Inflammatory macrophage treated with lipopolysaccharide for 1 hour (primary cell): ENCODE measurements at regions not wholly inside any gene's neighbourhood (a gene's known extent, or its start where the extent isn't known, plus 50 kb on each side); places are given as distances from the start of the nearest gene placed in this dataset.
"Not testable (repeated sequence)": the region's sequence is repeated elsewhere in the genome, so short reads cannot be mapped to it uniquely, and the experiment has no call there.

Experiments used
- DNase-seq, 2 donors: peaks; one replicate each; pipeline ENCODE4 v3.0.0-alpha.2; 2020 to 2022

DNA sequence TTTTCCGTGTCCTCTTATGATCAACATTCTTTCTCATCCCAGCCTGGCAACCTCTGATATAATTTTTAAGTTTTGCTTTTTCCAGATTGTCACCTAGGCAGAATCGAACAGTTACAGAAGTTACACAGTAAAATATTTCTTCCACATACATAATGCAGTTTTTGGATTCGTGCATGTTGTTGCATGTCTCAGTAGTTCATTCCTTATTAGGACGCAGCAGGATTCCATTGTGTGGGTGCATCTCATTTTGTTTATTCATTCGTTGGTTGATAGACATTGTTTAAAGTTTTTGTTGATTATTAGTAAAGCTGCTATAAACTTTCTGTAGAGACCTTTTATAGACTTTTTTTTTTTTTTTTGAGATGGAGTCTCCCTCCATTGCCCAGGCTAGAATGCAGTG, 284.3 kb upstream of the FERMT1 start:
- DNase-seq: no peak

DNA sequence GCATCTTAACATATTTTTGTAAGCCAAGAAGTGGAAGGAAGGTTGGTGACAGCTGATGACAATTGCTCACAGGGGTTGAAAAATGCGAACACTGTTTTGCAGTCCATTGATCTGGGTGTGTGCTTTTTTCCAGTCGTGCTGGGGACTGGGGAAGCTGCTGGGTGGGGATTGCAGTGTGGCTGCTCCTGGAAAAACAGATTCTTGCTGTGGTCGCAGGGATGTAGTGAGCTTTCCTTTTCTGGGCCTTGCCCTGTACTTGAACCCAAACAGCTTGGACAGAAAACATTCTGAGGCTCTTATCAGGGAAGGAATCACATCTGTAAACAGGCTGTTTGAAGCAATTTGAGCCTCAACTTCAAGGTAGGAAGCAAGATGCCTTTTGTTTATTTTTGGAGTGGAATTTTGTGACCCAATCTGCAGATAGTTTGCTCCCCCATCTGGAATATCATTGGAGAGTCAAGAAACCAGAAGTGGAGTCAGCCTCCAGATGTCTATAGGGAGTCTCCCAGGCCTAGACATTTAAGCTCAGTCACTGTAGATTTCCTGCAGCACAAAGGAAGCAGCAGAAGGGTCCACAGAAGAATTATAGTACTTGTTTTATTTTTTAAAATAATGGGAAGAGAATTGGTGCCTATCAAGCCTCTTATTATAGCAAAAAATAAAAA, 279.2 kb upstream of the FERMT1 start:
- no peak for DNase-seq

DNA sequence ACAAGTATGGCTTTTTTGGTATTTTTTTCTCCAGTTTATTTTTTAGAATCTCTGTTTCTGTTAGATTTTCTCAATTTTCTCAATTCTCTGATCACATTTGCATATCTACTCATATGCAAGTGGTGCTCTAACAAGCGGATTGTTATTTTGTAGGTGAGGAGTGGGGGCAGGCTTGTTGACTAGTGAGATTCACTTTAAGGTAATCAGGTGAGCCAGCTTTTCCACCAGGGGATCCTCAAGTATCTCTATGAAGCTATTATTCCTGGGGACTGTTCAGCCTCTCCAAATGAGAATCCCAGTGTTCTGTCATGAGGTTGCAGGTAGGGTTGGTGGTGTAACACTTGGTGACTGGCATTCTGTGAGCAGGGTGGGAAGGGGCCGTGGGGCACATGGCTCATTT, 274.3 kb upstream of the FERMT1 start:
- DNase-seq: no peak

DNA sequence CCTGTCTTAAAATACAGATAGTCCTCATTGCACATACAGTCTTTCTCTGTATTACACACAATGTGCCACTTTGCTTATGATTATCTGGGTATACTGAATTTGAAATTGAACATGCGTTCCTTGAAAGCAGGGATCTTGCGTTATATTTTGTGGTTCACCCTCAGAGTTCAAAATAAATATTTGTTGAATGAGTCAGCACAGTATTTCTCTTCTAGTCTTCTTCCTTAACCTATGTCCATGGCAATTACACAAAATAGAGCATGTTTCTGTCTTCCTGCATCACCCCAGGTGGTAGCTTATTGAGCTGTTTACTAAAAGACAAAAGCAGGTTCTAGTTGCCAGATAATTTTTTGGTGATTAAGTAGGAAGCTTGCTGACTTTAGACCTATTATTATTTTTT, 272.9 kb upstream of the FERMT1 start:
- DNase-seq: no peak

DNA sequence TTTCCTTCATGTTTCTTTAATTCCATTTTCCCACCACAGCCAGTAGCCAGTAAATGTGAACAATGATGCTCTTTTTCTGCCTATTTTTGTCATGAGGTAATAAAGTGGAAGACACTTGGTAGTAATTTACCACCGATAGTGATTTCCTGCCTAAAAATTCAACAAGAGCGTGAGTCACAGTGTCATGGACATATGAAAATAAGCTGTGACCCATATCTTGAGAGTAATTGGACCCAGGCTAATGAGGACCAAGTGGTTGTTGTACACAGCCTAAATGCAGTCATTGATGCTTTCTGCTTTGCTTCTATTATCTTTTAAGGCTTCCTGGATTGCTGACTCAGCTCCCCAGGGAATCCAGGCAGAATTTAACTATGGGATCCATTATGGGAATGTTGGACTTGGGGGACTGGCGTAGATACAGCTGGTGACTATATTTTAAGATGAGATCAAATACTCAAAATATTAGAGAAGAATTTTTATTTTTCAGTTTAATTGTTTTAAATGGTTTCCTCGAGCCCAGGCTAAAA, 265.9 kb upstream of the FERMT1 start:
- DNase-seq: no peak

DNA sequence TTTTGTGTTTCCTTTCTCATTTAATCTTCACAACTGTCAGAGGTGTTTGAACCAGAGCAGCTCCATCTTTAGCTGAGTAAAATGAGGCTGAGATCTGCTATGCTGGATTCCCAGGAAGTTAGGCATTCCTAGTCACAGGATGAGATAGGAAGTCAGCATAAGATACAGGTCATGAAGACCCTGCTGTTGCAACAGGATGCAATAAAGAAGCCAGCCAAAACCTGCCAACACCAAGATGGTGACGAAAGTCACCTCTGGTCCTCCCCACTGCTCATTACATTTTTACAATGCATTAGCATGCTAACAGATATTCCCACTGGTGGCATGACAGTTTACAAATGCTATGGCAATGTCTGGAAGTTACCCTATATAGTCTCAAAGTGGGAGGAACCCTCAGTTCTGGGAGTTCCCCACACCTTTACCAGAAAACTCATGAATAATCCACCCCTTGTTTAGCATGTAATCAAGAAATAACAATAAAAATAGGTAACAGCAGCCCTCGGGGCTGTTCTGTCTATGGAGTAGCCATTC, 262.2 kb upstream of the FERMT1 start:
- DNase-seq: no peak

DNA sequence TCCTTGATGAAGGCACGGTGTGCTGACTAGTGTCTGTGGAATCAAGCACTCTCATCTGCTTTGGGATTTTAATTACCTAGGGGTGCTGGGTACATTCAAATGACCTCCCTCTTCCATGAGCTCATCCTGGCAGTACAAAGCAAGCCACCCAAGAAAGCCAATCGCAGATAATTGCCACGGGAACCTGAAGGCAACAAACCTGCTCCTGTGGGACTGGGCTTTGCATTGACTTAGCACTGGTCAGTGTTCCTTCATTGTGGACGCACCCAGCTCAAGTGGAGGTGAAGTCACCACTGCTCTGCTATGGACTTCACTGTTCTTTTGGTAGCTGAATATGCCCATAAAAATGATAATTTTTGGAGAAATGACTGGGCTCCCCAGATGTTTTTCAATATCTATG, 261.6 kb upstream of the FERMT1 start:
- no peak for DNase-seq

DNA sequence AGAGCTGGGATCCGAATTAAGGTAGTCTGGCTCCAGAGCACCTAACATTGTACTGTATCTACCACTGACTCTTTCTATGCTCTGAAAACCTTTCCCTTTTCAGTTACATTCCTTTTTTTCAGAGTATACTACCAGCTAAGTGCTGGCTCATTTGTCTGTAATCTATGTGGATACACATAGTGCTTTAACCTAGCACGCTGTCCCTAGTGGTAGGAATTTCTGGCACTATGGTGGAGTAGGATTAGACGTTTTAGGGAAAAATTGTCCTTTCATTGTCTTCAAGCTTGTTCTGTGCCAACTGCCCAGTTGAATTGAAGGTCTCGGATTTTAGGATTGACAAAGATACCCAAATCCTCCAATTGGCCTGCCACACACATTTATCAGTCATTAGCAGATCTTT, 259.1 kb upstream of the FERMT1 start:
- no peak for DNase-seq

DNA sequence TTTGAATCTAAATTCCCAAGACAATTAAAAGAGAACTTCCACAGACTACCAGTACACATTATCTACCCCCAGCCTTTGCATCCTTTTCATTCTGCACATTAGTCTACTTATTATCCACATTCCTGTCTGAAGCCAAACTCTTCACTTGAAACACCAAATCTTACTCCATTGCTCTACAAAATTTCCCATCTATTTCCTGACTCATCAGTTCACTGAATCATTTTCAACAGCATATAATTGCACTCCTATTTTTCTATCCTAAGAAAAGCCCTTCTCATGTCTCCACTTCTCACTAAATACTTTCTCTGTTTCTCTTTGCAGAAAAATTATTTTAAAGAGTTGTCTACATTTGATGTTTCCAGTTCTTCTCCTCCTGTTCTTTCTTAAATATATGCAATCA, 239.4 kb upstream of the FERMT1 start:
- no peak for DNase-seq

DNA sequence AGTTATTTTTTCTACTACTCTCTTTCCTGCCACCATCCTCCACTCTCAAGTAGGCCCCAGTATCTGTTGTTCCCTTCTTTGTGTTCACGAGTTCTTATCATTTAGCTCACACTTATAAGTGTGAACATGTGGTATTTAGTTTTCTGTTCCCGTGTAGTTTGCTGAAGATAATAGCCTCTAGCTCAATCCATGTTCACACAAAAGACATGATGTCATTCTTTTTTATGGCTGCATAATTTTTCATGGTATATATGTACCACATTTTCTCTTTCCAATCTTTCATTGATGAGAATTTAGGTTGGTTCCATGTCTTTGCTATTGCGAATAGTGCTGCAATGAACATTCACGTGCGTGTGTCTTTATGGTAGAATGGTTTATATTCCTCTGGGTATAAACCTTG, 237.9 kb upstream of the FERMT1 start:
- DNase-seq: no peak

DNA sequence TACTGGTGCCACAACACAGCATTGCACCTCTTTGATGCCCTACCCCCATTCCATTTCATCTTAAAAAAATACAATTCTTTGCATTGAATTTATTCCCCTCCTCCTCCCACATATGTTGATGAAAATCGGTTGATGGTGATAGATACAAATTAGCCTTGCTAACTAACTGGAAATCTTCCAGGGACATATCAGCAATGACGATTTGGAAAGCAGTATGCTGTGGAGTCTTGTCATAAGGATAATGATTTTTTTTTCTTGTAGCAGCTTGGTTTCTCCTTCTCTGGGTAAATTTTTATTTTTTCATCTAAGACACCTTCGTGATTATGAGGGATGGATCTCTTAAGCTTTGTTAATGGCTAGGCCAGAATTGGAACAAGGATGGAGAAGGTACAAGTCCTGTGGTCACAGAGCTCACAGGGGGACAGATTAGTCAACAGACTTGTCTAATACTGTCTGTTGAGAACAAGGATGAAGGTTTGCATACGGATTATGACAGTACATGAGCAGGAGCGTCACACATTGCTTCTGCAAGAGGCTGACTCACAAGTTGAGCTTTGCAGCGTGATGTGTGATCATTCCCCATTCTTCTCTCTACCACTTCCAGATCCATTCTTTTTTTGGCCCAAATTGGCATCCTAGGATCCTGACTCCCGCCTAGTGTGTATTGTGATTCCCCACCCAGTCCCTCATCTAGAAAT, 233.1 kb upstream of the FERMT1 start:
- no peak for DNase-seq

DNA sequence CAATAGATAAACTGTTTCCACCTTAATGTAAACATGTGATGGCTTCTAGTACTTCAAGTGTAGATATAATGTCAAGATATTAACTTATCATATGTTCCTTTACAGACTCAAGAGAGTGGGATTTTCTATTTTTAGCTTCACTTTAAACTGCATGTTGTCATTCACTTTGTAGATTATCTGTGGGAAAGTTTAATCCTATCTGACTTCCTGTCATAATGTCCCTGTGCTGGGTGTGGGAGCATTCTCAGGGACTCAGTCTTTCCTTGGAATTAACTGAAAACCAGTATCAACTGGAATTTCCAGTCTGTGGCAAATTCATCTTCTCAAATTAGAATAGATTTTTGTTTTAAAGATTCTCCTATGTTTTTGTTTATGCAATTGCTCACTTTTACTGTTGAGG, 226.1 kb upstream of the FERMT1 start:
- no peak for DNase-seq

DNA sequence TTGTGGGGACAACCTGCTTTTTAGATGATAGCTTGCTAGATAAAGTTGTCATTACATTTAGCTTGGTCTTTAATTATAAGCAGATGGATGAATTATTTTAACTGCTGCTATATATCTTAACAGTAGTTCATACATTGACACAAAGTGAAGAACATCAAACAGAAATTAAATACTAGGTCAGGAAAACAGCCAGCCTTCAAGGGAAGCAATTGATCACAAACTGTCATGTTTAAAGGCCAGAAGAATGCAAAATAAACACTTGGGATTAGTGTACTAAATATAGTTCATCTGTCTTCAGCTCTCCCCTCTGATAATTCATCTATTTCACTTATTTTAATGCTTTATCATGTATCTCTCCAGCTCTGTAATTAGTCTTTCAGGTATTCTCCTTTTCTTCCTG, 225.1 kb upstream of the FERMT1 start:
- DNase-seq: no peak

DNA sequence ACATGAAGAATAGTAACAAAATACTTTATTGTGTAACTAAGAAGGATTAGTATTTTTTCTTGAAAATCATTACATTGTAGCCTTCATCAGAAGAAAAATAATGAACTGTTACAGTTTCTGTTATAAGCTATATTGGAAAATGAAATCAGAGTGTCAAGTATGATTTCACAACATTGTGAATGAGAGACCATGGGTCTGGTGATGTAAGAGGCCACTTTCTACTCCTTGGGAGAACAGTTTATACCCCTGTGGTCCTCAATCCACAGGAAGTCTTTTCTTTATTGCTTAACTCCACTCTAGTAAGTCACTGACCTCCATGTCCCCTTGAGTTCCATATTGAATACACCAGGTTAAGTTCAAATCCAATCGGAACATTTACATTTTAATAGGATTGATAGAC, 218.7 kb upstream of the FERMT1 start:
- DNase-seq: no peak

DNA sequence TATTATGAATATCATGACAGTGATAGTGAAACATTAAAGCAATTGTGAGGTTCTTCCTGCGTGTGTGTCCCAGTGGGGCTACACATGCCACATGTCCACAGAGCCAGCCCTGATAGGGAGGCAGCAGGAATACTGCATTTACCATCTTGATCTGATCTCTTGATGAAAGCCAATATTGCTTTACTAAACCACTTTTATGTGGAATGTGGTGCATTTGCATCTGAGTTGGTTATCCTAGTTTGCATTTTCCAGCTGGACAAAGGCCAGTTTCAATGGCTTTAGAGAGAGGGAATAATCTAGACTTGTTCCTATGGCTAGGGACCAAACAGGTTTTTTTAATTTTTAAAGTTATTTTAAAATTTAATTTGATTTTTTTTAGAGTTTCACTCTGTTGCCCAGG, 216.3 kb upstream of the FERMT1 start:
- no peak for DNase-seq

DNA sequence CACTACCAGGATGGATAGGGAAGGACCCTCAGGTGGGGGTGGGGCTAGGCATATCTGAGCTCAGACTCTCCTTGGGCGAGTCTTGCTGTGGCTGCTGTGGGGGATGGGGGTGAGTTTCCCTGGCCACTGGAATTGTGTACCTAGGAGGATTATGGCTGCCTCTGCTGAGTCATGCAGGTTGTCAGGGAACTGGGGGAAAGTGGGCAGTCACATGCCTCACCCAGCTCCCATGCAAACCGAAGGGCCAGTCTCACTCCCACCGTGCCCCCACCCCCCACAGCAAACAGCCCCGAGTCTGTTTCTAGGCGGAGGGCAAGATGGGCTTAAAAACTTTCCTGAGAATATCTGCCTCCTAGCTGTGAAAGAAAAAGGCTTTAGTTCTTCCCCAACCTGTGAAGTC, 210.3 kb upstream of the FERMT1 start:
- DNase-seq: no peak

DNA sequence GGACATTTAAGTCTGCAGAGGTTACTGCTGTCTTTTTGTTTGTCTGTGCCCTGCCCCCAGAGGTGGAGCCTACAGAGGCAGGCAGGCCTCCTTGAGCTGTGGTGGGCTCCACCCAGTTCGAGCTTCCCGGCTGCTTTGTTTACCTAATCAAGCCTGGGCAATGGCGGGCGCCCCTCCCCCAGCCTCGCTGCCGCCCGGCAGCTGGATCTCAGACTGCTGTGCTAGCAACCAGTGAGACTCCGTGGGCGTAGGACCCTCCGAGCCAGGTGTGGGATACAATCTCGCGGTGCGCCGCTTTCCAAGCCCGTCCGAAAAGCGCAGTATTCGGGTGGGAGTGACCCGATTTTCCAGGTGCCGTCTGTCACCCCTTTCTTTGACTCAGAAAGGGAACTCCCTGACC, 198.4 kb upstream of the FERMT1 start:
- not testable (repeated sequence) for DNase-seq

DNA sequence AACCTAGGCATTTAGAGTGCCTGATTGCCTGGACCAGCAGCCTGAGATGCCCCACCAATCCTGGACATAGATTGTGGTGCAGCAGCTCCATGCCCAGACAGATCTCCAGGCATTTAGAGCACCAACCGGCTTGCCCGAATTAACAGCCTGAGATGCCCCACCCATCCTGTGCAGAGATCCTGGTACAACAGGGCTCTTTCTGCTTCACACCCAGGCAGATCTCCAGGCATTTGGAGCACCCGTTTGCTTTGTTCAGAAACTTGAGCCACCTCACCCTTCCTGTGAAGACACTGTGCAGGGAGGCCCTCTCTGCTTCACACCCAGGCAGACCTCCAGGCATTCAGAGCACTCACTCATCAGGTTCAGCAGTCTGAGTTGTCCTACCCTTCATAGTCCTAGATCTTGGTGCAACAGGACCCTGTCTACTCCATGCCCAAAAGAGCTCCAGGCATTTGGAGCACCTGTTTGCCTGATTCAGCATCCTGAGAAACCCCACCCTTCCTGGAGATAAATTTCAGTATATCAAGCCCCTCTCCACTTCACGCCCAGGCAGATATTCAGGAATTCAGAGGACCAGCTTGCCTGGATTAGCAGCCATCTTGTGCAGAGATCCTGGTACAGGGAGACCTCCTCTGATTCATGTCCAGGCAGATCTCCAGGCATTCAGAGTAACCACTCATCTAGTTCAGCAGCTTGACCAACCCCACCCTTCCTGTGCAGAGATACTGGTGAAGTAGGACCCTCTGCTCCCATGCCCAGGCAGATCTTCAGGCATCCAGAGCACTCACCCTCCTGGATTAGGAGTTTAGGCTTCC, 189.2 kb upstream of the FERMT1 start:
- no peak for DNase-seq

DNA sequence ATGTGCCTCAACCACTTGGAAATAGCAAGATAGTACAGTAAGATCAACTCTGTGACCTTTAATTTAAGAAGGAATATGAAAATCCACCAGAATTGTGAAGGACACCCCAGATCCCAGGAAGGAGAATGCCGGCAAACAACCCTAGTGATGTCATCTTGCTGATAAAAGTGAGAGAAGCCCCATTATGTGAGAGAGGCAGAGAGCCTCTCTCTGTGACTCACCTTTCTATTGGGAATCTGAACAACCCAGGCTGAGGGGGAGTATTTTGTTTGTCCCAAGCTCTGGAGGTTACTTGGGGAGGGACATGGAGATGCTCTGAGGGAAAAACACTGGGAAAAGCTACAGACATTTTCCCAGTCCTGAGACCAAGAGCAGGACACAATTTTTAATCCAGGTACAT, 188.3 kb upstream of the FERMT1 start:
- no peak for DNase-seq

DNA sequence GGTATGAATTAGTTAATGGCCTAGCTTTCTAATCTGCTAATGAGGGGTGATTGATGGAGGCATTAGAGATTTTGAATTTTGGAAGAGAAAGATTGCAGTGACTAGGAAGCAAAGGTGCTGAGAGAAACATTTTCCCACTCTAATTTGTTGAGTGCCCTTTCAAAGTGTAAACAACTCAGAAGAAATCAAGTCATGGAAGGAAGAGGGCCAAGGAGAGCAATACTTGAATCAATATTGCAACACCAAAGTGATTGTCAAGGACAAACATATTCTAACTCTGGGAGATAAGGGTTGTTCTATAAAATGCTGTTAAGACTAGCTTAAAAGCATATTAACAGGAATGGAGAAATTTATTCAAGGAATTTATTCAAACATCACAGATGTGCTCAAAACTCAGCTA, 182.7 kb upstream of the FERMT1 start:
- DNase-seq: no peak

DNA sequence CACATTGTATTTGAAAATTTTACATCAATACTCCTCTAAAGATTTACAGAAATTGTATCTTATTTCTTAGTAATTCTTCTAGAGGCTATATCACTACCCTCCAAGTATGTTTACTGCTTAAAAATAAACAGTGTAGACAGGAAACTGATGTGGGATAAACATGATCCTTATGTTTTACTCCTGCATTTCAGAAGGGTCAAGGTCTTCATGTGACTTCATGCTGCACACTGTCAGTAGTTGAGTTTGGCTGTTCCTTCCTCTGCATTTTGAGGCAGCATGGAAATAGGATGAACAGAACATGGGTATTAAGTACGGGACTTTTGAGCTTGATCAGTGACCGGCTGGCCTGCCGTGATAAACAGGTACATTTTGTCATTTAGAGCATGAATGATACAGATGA, 179.2 kb upstream of the FERMT1 start:
- DNase-seq: no peak

DNA sequence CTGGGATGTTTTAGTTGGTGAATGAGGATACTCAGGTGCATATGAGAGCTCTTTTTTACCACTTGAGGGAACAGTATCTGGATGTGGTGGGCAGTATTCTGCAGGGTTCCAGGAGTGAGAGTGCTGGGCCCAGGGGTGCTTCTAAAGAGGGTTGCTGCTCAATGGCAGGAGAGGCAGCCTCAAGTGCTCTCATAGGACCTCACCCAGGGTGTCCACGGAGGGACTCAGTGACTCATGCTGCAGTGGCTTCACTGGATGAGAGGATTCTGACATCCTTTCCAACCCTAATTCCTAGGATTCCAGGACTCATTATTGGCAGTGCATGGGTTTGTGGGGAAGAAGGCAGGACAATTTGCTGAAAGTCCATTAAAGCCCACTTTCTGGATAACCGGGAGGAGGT, 176.6 kb upstream of the FERMT1 start:
- DNase-seq: no peak

DNA sequence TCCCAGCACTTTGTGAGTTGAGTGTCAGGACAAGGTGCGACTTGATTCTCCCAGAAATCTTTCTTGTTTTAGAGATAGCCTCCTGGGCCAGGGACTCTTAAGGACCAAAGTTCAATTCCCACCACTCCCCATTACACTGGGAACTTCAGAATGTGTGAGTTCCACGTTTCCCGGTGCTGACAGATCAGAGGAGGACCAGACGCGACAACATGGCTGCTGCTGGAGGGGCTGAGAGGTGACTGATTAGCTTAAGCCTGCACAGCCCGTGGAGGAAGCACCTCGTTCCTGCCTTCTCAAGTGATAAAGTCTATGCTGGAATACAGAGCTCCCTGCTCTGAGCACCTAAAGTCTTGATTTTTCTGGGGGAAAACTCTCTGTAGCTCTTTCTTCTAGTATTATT, 175.2 kb upstream of the FERMT1 start:
- no peak for DNase-seq

DNA sequence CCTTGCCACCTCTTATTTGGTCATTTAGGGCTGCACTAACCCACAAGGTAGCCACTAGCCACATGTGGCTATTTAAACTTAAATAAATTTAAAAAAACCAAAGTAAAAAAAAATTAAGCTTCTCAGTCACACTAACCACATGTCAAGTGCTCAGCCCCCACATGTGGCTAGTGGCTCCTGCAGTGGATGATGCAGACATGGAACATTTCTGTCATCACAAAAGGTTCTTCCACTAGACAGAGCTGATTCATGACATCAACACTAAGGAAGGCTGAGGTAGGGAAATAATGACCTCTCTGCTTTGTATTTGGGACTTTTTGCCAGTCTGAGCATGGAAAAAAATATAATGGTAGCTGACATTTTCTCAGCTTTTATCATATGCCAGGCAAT, 173.0 kb upstream of the FERMT1 start:
- no peak for DNase-seq
